Activated T-cell treated with anti-CD3 and anti-CD28 coated beads for 4 hours (primary cell): ENCODE measurements at regions not wholly inside any gene's neighbourhood (a gene's known extent, or its start where the extent isn't known, plus 50 kb on each side); places are given as distances from the start of the nearest gene placed in this dataset.

Source experiments
- DNase-seq: peaks from one replicate; pipeline ENCODE4 v3.0.0-alpha.2; 2020

DNA sequence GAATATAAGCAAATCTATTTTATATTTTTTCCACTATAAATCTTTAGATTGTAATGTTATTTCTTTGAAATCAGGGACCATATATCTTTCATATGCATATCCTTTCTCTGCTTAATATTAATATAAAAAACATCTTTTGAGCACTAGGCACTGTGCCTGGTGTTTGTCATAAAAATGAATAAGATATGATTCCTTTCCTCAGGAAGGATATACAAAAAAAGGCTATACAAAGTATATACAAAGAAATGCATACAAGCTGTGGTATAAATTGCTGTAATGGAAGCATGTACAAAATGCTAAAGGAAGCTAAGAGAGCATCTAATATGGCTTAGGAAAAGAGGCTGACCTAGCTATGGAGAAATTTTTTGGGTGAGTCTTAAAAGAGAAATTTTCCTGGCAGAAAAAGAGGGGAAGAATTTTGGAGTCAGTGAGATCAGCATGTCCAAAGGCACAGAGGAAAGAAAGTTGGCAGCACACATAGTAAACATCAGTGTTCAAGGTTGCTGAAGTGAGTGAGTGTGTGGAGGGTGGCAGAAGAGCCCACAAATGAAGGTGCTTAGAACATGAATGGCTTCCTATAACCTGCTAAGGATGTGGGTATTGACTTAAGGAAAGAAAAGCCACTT lies 500.0 kb downstream of the SPRY1 start:
- DNase-seq = no peak

DNA sequence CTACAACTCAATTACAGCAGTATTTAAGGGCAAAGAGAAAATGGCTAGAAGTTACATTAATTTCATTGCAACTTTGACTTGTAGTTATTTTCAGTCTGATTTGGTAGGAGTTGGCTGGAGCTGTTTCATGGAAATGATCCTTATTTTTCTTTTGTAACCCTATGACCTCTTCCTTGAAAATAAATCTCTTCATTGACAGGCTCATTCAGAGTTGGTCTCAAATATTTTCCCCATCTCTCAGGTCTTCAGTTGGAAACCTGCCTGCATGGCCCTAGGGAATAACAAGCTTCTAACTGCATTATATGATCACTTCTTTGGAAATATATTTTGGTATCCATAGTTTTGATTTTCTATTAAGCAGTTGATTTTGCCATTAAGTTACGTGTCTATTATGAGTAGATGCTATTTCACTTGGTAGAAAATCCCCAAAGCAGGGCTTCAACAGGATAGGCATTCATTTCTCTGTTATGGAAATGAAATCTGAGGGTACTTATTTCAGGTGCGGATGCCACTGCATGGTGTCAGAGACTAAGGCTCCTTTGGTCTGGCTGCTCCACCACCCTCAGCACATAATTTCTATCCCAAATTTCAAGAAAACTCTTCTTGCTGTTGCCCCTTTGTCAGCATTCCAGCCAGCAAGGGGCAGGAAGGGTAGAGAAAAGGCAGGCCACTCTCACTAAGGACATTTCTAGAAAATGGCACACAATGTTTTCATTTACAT lies 502.5 kb downstream of the SPRY1 start:
- DNase-seq = no peak

DNA sequence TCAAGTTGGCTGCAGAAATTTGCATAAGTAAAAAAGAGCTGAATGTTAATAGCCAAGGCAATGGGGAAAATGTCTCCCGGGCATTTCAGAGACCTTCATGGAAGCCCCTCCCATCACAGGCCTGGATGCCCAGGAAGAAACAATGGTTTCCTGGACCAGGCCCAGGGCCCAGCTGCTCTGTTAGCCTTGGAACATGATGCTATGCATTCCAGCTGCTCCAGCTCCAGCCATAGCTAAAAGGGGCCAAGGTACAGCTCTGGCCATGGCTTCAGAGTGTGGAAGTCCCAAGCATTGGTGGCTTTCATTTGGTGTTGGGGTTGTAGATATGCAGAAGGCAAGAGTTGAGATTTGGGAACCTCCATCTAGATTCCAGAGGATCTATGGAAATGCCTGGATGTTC lies 508.3 kb downstream of the SPRY1 start:
- DNase-seq = no peak

DNA sequence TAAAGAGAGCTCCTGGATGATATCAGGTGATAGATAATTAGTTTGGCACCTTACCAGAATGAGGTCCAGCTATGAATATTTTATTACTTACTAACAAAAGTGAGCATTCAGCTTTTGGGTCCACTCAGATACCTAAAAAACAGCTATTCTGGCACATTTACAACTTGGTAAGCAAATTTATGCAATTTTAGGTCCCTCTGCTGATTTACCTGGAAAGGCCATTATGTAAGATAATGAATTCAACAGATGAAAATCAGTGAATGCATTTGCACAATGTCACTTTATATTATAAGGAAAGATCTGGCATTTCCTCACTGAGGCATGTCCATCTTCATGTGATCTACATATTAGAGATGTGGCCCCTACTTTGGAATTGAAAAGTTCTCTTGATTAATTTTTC lies 517.0 kb downstream of the SPRY1 start:
- no peak for DNase-seq

DNA sequence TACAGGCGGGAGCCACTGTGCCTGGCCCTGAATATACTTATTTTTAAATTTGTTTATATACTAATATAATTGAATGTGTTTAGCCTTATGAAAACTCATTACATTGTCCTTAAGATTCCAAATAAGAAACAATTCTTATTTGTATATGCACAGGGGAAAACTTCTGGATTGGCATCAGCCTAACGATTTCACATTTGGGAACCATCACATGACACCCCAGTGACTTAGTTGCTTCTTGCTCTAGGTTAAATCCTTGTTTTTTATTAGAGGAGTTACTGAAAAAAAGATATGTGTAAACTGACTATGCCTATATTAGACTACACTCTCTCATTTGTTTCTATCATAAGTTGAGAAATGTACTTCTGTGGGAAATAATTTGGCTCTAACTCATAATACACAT lies 520.2 kb downstream of the SPRY1 start:
- DNase-seq = no peak

DNA sequence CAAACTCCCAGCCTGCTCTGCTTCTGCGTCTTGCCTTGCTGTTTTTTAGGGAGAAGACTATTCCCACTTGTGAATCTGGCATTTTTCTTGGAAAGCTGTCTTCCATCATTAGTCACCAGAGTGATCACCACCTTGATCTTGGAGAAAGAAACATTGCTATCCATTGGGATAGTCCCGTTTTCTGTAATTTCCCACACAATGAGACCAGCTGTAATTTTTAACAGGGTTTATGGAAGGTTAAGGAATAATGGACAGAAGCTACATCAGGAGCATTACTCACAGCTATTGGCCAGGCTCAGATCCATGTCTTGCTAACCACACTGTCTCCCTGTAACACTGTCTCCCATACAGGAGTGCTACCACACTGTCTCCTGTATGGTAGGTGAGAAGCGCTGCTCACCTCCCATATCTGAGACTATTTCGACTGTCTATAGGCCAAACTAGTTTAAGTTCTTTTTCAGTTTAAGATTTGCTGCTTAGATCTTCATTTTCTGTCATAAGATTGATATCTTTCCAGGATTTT lies 523.0 kb downstream of the SPRY1 start:
- no peak for DNase-seq

DNA sequence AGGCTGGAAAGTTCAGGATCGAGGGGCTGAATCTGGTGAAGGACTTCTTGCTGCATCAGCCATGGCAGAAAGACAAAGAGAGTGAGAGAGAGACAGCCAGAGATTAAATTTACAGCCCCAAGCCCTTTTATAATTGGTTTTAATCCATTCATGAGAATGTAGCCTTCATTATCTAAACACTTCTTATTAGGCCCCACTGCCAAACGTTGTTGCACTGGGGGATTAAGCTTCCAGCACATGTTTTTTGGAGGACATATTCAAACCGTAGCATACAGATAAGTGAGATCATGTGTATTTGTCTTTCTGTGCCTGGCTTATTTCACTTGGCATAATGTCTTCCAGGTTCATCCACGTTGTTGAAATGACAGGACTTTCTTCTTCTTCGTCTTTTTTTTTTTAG lies 524.7 kb downstream of the SPRY1 start:
- DNase-seq = no peak

DNA sequence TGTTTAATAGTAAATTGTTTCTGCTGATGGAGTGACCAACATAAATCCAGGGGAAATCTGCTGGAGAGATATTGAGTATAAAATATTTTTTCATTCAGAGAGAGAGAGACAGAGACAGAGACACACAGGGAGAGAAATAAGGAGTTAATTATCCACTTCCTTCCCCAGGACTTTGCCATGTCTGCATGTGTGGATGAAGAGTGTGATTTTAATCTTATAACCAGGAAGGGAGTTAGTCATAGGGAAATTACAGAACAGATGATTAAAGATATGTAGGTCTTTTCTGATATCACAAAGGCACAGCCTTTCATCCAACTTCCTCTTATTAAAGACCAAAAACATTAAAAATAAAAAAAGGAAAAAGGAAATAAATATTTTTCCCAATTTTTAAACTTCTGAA lies 526.3 kb downstream of the SPRY1 start:
- no peak for DNase-seq

DNA sequence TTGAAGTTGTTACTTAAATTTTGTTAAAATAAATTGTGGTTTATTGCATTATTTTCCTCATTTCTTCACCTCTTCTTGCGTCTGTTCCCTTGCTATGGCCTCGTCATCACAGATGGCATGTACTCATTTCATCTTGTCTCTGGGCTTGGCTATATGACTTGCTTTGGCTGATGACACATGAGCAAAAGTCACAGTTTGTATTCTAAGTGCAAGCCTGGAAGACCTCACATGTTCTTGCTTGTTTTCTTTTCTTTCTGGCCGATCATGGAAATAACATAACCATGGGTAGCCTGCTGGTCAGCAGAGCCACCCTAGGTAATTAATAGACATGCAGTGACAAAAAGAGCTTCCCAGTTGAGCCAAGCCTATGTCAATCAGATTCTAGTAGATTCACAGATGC lies 527.9 kb downstream of the SPRY1 start:
- DNase-seq = no peak

DNA sequence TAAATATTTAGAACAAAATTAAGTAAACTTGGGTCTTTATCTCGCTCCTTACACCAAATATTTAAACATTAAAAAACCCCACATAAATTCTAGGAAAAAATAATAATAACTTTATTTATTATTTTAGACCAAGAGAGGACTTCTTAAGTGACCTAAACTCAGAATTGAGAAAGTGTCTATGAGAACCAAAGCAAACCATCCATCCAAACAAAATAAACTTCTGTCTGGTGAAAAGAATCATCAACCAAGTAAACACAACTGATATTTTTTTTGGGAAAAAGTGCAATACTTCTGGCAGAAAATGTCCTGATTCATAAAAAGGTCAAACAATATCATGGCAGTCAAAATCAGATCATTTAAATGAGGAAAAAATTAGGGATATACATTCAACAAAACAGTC lies 533.0 kb downstream of the SPRY1 start:
- DNase-seq = no peak

DNA sequence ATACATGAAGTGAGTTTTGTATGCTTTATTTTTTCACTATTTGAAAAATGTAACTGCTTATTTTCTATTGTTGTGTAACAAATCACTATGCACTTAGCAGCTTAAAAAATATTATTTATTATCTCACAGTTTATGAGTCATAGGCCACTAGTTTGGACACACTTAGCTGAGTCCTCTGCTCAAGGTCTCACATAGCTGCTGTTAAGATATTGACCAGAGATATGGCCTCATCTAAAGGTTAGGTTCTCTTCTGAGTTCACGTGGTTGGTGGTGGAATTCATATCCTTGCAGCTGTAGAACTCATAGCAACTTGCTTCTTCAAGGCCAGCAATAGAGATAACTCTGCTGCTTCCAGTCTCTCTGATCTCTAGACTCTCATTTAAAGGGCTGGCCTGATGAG lies 534.4 kb downstream of the SPRY1 start:
- no peak for DNase-seq

DNA sequence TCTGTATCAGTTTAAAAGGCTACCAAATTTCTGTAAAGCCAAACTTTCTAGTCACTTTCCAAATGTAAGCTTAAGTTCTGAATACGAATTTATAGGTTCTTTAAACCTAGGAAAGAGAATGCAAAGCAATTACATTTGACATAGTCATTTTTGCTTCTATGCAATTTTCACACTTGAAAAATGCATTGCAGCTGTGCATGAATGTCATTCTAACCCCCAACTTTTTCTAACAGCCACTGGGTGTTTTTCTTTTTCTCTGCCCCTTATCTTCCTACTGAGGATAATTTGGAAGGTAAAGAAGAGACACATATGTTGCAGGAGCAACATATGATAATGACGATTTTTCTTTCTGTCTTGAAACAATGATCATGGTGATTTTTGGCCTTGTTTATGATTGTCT lies 537.5 kb downstream of the SPRY1 start:
- no peak for DNase-seq

DNA sequence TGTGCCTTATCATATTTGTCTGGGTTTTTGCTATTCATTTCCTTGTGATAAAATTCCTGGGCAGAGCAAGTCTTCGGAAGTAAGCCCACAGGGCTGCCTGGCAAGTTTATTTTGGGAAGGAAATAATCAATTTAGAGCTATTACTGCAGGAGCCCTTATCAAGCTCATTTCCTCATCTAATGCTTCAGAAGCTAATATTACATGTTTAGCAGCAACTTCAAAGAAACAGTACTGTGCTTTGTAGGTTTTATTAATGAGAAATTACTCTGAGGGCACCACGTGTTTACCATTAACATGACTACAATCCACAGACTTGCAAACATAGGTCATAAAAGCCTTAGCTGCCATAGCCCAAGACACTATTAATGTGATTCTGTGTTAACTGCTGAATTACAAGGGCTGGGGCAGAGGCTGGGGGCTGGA lies 540.0 kb downstream of the SPRY1 start:
- DNase-seq = no peak

DNA sequence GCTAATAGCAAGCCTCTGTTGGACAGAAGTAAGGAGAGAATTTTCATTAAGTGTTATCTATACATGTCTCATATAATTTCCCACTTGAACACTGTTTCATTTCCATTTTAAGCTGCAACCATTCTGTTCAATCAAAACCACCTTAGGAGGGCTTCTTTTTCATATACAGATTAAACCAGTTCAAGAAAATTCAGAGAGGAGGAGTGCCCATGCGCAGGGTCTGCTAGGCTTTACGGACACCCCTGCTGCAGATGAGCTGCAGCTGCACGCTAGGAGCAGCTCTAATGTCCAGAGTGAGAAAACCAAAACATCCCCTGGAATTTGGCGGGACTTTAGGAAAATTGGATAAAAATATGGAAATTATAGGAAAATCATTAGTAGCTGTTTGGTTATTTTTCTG lies 541.0 kb downstream of the SPRY1 start:
- DNase-seq = no peak

DNA sequence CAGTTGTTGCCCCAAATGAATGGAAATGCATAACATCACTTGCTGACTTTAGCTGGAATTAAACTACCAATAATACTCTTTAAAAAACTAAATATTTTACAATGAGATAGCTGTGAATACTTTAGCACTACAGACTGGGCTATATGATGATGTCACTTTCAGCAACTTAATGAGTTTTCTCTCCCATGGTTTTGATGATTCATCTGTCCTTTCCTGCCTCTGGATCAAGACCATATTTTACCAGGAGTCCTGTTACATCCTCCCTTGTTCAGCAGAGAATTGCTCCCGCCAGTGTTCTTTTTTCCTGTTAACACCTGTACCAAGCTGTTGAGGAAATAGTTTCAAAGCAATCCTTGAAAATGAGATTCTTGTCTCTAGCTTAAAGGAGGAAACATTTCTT lies 543.0 kb downstream of the SPRY1 start:
- no peak for DNase-seq

DNA sequence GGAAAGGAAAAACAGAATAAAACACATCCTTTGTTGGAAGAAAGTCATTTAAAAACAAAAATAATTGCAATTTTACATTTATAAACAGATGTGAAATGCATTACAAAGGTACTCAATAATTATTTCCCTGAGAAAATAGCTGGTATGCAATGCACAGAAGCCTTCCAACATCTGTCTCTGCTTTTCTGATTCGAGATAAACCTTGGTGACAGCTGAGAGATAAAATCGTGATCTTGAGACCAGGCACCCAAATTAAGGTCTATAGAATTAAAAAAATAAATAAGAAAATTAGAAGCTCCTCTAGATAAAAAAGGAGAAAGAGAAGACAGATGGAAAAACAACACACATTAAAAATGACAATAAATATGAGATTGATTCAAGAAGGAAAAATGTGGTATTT lies 544.0 kb downstream of the SPRY1 start:
- no peak for DNase-seq

DNA sequence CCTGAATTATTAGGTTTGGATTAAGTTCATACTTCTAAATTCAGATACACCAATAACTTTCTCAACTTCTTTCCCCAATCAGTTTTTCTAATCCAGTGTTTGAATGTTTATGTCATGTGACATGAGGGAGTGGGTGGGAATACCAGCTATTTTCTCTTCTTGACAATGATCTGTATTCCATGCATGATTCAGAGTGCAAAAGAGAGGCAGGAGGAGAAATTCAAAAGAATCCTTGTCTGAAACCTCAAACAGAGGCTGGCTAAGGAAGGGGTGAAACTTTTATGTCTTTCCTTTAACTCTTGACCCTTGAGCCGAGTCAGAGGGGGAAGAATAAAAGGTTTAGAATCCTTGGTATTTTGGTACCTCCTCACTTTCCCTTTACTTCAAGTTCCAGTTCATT lies 544.7 kb downstream of the SPRY1 start:
- DNase-seq = no peak

DNA sequence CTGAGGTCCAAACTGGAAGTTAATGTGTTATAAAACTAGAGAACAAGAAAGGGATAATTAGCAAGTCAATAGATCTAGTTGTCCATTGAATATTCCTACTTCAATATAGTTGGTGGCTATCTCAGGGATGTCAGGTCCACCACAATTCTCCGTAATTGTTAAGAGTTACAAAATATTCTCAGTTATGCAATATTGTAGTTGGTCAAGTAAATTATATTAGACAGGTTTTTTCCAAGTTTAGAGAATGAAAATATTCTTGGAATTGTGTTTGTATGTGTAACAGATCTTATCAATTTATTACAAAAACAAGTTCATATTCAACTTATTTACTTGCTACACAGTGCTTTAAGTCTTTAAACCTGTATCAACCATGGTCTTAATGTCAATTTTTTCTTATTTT lies 547.4 kb downstream of the SPRY1 start:
- DNase-seq = no peak

DNA sequence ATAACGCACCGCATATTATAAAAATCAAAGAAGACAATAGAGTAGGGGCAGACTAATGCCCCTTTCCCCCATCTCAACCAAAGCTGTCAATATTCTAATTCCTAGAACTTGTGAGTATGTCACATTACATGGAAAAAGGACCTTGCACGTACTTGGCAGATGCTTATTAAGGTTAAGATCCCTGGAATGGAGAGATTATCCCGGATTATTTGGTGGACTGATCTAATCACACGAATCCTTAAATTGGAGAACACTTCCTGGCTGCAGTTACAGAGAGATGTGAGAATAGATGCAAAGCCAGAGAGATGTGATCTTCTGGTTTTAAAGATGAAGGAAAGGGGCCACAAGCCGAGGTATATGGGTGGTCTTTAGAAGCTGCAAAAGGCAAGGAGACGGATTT lies 548.7 kb downstream of the SPRY1 start:
- DNase-seq = no peak

DNA sequence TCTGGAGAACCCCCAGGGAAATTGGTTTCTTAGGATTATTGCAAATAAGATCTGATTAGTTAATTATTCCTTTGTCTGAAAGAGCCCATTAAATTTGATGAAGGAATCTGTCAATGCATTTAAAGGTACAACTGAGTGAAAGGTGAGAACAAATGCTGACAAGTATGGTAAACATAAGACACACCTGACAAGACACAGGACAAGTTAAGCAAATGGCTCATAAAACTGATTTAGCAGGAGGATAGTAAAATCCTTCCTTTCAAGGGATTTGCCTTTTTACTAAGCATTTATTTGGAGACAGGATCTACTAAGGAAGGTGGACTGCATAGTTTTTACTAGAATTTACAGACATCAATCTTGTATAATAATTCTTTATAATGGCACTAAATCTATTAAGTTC lies 553.9 kb downstream of the SPRY1 start:
- no peak for DNase-seq

DNA sequence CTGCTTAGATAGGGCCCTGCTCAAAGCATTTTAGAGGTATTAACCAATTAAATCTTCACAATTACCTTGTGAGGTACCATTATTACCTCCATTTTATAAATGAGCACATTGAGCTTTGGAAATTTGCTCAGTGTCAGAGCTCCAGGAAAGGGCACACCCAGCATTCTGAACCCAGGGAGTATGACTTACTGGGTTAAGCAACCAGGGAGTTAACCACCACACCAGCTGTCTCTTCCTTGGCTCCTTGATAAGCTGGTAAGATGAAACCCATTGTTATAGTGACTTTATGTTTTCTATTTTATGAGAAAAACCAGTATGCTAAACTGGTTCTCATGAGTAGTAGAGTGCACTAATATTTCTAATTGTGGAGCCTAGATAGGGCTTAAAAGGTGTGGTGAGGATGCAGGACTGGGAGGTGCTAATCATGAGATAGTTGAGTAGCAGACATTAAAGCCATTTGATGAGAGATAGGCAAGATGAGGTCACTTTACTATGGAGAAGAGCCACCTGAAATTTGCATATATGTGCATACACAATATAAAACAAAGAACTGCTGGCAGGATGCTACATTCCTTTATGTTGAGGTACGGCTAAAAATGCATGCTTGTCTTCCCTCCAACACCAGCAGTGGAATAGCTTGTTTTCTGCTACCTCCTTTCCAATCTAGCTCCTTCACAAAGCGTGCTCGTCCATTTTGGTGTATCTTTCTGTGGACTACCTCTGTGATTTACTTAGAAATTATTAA lies 556.1 kb downstream of the SPRY1 start:
- DNase-seq = no peak

DNA sequence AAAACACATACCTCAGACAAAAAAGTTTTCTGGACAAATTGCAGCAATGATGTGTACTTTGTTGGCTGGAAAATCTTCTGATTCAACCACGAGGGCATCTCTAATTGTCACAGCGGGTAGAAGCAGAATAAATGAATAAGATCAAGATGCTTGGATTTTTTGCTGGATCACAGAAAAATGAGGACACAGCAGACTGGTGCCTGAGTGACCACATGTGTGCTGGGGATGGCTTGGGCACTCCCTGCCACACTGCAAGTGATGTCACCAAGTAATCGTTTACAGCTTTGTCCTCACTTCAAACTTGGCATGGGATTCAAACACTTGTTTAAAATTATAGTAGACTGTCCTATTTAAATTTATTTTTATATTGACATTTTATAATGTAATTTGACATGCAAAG lies 557.0 kb downstream of the SPRY1 start:
- DNase-seq = no peak

DNA sequence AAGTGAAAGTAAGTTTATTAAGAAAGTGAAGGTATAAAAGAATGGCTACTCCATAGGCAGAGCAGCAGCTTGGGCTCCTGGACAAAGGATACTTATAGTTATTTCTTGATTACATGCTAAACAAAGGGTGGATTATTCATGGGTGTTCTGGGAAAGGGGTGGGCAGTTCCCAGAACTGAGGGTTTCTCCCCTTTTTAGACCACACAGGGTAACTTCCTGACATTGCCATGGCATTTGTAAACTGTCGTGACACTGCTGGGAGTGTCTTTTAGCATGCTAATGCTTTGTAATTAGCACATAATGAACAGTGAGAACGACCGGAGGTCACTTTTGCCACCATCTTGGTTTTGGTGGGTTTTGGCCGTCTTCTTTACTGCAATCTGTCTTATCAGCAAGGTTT lies 557.6 kb downstream of the SPRY1 start:
- DNase-seq = no peak

DNA sequence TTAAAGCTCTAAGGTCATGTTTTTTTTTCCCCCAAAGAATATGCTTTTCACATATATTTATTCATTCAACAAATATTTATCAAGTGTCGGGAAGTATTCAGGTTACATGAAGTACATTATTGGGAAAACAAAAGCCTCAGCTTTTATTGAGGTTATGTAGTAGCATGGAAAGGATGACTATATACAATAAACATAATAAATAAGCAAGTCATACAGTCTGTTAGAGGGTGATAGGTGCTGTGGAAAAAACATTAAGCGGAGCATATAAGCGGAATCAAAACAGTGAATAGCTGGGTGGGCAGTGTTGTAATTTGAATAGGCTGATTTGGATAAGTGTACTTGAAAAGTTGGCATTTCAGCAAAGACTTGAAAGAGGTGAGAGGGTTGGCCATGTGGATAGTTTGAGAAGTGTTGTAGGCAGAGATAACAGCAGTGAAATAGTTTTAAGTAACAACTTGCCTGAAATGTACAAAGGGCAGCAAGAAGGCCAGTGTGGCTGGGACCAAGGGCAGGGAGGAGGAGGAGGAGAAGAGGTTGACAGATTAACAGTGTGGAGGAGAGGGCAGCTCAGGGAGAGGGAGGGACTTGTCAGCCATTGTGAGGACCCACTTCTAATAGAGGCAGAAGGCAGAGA lies 558.7 kb downstream of the SPRY1 start:
- DNase-seq = no peak
